Thoracic aorta (tissue), 2 donors: ENCODE measurements at regions not wholly inside any gene's neighbourhood (a gene's known extent, or its start where the extent isn't known, plus 50 kb on each side); places are given as distances from the start of the nearest gene placed in this dataset.

Experiments
- ATAC-seq: fragments of 150-250 bp; one replicate; pipeline ENCODE4 v1.8.0; 2017; ENCODE audit warnings: low read depth; ENCODE audit not compliant: insufficient number of reproducible peaks, low FRiP score
- DNase-seq: peaks from one replicate; pipeline ENCODE4 v3.0.0-alpha.2; 2020; ENCODE audit warnings: low spot score
- H3K27ac ChIP-seq, 2 donors: fragments of 200-600 bp; sonication (generic); 1 replicate in 1 of 2; 2 replicates in 1 of 2; pipeline ENCODE4 v1.5.1; 2016; ENCODE audit warnings: mild to moderate bottlenecking in 2 of 2, moderate library complexity in 2 of 2
- H3K27me3 ChIP-seq: fragments of 200-600 bp; sonication (generic); replicated peaks from 2 replicates; pipeline ENCODE4 v1.6.0; 2016; ENCODE audit warnings: mild to moderate bottlenecking; ENCODE audit not compliant: insufficient read depth
- H3K36me3 ChIP-seq: fragments of 200-600 bp; sonication (generic); one replicate; pipeline ENCODE4 v1.5.1; 2016
- H3K4me1 ChIP-seq, 2 donors: fragments of 200-600 bp; sonication (generic); 1 replicate in 1 of 2; 2 replicates in 1 of 2; pipeline versions ENCODE4 v1.5.1 to v1.6.0; 2016; ENCODE audit warnings: low read depth in 2 of 2, mild to moderate bottlenecking in 1 of 2; ENCODE audit not compliant: control insufficient read depth in 1 of 2
- H3K4me3 ChIP-seq: fragments of 200-600 bp; sonication (generic); 2 replicates; pipeline ENCODE4 v1.5.1; 2016; ENCODE audit warnings: mild to moderate bottlenecking
- H3K9me3 ChIP-seq: fragments of 200-600 bp; sonication (generic); 2 replicates; pipeline ENCODE4 v1.5.1; 2016
- CTCF ChIP-seq: fragments of 200-600 bp; sonication (generic); IDR thresholded peaks from one replicate; pipeline ENCODE4 v1.5.1; 2019; ENCODE audit warnings: antibody characterized with exemption

- Histone ChIP-seq H3K4me3 (no peak overlapping the region), H3K4me1 (no peaks in the 10 kb centered on the region), H3K27ac (no peak overlapping the region), H3K36me3 (no peaks in the 10 kb centered on the region), H3K9me3 (no peaks in the 10 kb centered on the region), H3K27me3 (no peaks in the 10 kb centered on the region)
- ATAC-seq, result no peak
- no peak for TF ChIP-seq CTCF
- no peak for DNase-seq
Measured at GRCh38 chr21:22083899-22084298, 1085.7 kb downstream of the NCAM2 start.

- Histone ChIP-seq H3K27ac (no peak overlapping the region), H3K36me3 (no peaks in the 10 kb centered on the region), H3K27me3 (no peaks in the 10 kb centered on the region), H3K9me3 (no peaks in the 10 kb centered on the region), H3K4me3 (no peak overlapping the region), H3K4me1 (no peaks in the 10 kb centered on the region)
- TF ChIP-seq CTCF, result no peak
- ATAC-seq (no peak), DNase-seq (no peak)
Measured at GRCh38 chr21:22096314-22096713, 1098.1 kb downstream of the NCAM2 start.

GRCh38 chr21:22106720-22107410 lies 1108.7 kb downstream of the NCAM2 start:
- H3K4me3 ChIP-seq, result no peak overlapping the region
- H3K27ac ChIP-seq, result no peak overlapping the region
- DNase-seq (no peak), ATAC-seq (no peak)
- no peak for TF ChIP-seq CTCF
- H3K36me3 ChIP-seq, result no peaks in the 10 kb centered on the region
- H3K9me3 ChIP-seq, result no peaks in the 10 kb centered on the region
- H3K27me3 ChIP-seq, result no peaks in the 10 kb centered on the region
- no peaks in the 10 kb centered on the region for H3K4me1 ChIP-seq

- Histone ChIP-seq H3K4me1 (no peaks in the 10 kb centered on the region), H3K4me3 (no peak overlapping the region), H3K27me3 (no peaks in the 10 kb centered on the region), H3K36me3 (no peaks in the 10 kb centered on the region), H3K27ac (no peak overlapping the region), H3K9me3 (no peaks in the 10 kb centered on the region)
- DNase-seq, result no peak
- no peak for ATAC-seq
- no peak for TF ChIP-seq CTCF
Measured at GRCh38 chr21:22115746-22116145, 1117.5 kb downstream of the NCAM2 start.

- Histone ChIP-seq H3K36me3 (no peaks in the 10 kb centered on the region), H3K4me1 (no peaks in the 10 kb centered on the region), H3K4me3 (no peak overlapping the region), H3K27me3 (no peaks in the 10 kb centered on the region), H3K27ac (no peak overlapping the region), H3K9me3 (no peaks in the 10 kb centered on the region)
- DNase-seq (no peak), ATAC-seq (no peak)
- no peak for TF ChIP-seq CTCF
Measured at GRCh38 chr21:22120616-22121266, 1122.5 kb downstream of the NCAM2 start.
